Right lobe of liver (tissue), 6 donors: ENCODE measurements at regions not wholly inside any gene's neighbourhood (a gene's known extent, or its start where the extent isn't known, plus 50 kb on each side); places are given as distances from the start of the nearest gene placed in this dataset.

ENCODE experiments used
- ATAC-seq, 4 donors: fragments of 200-7000 bp; cut with Tn5 transposase; one replicate each; pipeline ENCODE4 v1.9.1; 2020; ENCODE audit warnings: mild to moderate bottlenecking in 4 of 4, moderate library complexity in 4 of 4
- DNase-seq, 3 donors: peaks; one replicate each; pipeline ENCODE4 v3.0.0-alpha.2; 2020
- H3K27ac ChIP-seq, 3 donors: fragments of 200-600 bp; one replicate each; pipeline ENCODE4 v1.8.0; 2022
- H3K27me3 ChIP-seq, 2 donors: fragments of 200-600 bp; one replicate each; pipeline ENCODE4 v1.8.0; 2022
- H3K36me3 ChIP-seq, 4 donors: fragments of 200-600 bp; sonication (generic) in 1 of 4; one replicate each; pipeline versions ENCODE4 v1.5.1 to v1.8.0; 2017 to 2022; ENCODE audit warnings: control low read depth in 1 of 4
- H3K4me1 ChIP-seq, 4 donors: fragments of 200-600 bp; sonication (generic) in 1 of 4; one replicate each; pipeline versions ENCODE4 v1.5.1 to v1.8.0; 2017 to 2022; ENCODE audit warnings: control low read depth in 1 of 4
- H3K4me3 ChIP-seq, 3 donors: fragments of 200-600 bp; one replicate each; pipeline ENCODE4 v1.8.0; 2022
- H3K9me3 ChIP-seq, 4 donors: fragments of 200-600 bp; sonication (generic) in 1 of 4; one replicate each; pipeline versions ENCODE4 v1.5.1 to v1.8.0; 2017 to 2022; ENCODE audit warnings: control low read depth in 1 of 4
- POLR2A ChIP-seq: fragments of 450-650 bp; IDR thresholded peaks from one replicate; pipeline ENCODE4 v1.6.1; 2017; ENCODE audit warnings: antibody characterized with exemption, mild to moderate bottlenecking
- WGBS: methylation state at CpG from one replicate; pipeline ENCODE4 v1.1.6; 2018; ENCODE audit warnings: low coverage, low lambda C conversion rate; ENCODE audit not compliant: insufficient coverage; ENCODE audit errors: missing lambda C conversion rate; 5-methylcytosine and 5-hydroxymethylcytosine counted together
- intact Hi-C, 2 donors: fragments of 100-400 bp; cut with DNase I; formaldehyde crosslinking; loops; one replicate each; pipeline versions ENCODE4 v1.11.2 to v1.14.1; 2022
- TF ChIP-seq, protein P1 (sequence below), 4 donors: fragments of 200-600 bp in 3 of 4; fragments of 450-650 bp in 1 of 4; IDR thresholded peaks; one replicate each; pipeline versions ENCODE4 v1.5.1 to v1.8.0; 2016 to 2022; ENCODE audit warnings: antibody characterized with exemption in 4 of 4, mild to moderate bottlenecking in 2 of 4
- donor health status: DM: no; HTN: yes; CAD: no.
- donor health status: DM: no; HTN: no; CAD: no.
- donor health status: DM: no; HTN: no; CAD: no.
- donor health status: DM: no; HTN: yes; CAD: no.
- donor health status: DM: no; HTN: yes; CAD: no.

DNA sequence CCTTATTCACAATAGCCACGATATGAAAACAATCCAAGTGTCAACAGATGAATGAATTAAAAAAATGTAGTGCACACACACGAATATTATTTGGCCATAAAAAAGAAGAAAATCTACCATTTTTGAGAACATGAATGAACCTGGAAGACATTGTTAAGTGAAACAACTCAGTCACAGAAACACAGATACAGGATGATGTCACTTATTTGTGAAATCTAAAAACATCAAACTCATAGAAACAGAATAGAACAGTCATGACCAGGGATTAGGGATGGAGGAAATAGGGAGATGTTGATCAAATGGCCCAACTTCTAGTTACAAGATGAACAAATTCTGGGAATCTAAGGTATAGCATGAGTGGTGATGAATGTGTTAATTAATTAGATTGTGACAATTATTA, 72.3 kb downstream of the MACIR start:
- H3K27me3 ChIP-seq, result no peaks in the 10 kb centered on the region
- H3K4me1 ChIP-seq, result no peaks in the 10 kb centered on the region
- intact Hi-C loops, result no loop called here
- 55% methylated on average over 2 of the region's 2 CpGs for WGBS
- H3K36me3 ChIP-seq, result no peaks in the 10 kb centered on the region
- no peak overlapping the region for H3K4me3 ChIP-seq
- ATAC-seq, result no peak
- H3K9me3 ChIP-seq, result no peaks in the 10 kb centered on the region
- TF ChIP-seq, protein P1, sequence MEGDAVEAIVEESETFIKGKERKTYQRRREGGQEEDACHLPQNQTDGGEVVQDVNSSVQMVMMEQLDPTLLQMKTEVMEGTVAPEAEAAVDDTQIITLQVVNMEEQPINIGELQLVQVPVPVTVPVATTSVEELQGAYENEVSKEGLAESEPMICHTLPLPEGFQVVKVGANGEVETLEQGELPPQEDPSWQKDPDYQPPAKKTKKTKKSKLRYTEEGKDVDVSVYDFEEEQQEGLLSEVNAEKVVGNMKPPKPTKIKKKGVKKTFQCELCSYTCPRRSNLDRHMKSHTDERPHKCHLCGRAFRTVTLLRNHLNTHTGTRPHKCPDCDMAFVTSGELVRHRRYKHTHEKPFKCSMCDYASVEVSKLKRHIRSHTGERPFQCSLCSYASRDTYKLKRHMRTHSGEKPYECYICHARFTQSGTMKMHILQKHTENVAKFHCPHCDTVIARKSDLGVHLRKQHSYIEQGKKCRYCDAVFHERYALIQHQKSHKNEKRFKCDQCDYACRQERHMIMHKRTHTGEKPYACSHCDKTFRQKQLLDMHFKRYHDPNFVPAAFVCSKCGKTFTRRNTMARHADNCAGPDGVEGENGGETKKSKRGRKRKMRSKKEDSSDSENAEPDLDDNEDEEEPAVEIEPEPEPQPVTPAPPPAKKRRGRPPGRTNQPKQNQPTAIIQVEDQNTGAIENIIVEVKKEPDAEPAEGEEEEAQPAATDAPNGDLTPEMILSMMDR (IDR thresholded peaks at IDR 0.05), result no peak
- TF ChIP-seq POLR2A, result no peak
- H3K27ac ChIP-seq, result no peak overlapping the region
- DNase-seq, result no peak
